HG03520 (cell line): ENCODE measurements at regions not wholly inside any gene's neighbourhood (a gene's known extent, or its start where the extent isn't known, plus 50 kb on each side); places are given as distances from the start of the nearest gene placed in this dataset.
"Not testable (repeated sequence)": the region's sequence is repeated elsewhere in the genome, so short reads cannot be mapped to it uniquely, and the experiment has no call there.

ENCODE experiments used
- ATAC-seq: cut with Tn5 transposase; IDR thresholded peaks from one replicate; pipeline ENCODE4 v1.9.1; 2021; ENCODE audit warnings: mild to moderate bottlenecking, moderate library complexity; ENCODE audit not compliant: unreplicated experiment

- no peak for ATAC-seq
Observed at GRCh38 chr6:160804639-160805038, 102.6 kb downstream of the PLG start.

DNA sequence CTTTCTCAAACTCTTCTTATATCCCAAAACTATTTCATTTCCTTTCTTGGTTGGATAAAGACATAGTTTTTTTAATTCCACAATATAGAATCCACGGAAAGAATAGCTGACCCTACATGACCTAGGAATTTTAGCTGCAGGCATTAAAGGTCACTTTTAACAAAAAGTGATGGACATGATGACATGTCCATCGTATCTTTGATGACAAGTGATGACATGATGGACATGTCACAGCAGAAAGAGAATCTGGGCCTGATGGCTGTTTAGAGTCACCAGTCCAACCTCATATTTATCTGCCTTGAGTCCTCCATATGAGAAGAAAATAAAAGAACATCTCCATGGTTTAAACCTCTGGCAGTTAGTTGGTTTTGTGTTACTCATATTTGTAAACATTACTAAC, 106.2 kb downstream of the PLG start:
- ATAC-seq: no peak

DNA sequence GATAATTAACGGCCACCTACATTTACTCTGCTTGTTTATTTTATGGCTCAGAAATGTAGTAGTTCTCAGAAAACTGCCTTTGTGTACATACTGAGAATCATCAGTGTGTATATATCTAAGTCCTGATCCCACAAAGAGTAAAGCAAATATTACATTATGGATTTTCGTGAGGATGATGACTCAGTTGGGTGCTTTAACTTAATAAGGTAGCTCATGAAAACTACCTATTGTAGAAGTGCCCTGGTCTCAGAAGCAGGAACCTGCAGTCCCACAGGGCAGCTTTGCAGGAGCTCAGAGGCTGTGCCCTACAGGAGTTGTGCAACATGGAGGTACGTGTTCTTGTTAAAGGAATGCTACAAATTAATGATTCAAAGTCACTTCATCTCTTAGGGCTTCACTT, 108.2 kb downstream of the PLG start:
- no peak for ATAC-seq

DNA sequence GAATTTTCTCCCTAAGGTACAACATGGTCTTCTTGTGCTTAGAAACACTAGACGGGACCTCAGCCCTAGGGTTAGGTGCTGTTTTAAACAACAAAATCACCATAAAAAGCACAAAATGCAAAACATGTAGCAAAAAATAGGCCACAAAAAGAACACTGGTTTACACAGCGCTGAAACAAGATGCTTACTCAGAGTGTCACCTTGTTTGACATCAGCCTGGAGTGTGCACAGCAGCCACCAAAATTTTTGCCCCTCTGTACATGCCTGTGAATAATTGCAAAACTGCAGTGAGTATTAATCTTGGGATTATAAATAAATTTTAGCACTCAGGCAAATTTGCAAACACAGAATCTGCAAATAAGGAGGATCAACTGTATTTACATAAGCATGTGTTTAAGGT, 110.1 kb downstream of the PLG start:
- ATAC-seq: no peak

DNA sequence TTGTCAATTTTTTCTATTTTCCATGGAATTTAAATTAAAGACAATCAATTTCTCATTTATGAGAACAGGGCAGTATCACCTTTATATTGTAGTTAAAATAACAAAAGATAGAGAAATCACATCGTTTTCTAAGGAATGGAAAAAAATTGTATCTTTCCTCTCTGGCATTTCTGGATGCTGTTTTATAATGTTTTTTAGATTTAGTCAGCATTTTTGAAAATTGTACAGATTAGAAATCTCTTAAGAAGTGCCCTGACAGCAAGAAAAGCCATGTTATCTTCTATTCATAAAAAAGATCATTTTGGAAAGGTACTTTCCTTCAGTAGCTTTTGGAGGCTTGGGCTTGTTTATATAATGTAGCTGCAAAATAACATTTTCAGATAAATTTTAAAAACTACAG, 116.9 kb downstream of the PLG start:
- ATAC-seq: no peak

GRCh38 chr6:160820661-160821060, 118.6 kb downstream of the PLG start:
- ATAC-seq: not testable (repeated sequence)

- no peak for ATAC-seq
Observed at GRCh38 chr6:160831739-160832138, 129.7 kb downstream of the PLG start.

DNA sequence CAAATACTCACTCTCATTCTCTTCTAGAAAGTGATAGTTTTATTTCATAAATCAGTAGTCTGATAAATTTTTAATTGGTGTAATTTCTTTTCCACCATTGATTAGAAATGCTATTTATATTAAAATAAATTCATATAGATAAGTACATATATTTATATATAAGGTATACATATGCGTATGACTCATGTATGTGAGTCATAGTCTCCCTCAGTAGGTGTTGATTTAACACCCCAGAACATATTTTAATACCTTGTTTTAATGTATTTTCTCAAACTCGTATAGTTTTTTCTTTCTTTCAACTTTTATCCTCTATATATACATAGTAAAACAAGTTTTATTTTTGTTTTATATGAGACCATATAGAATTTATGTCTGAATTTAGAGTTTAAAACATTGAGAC, 130.4 kb downstream of the PLG start:
- no peak for ATAC-seq

DNA sequence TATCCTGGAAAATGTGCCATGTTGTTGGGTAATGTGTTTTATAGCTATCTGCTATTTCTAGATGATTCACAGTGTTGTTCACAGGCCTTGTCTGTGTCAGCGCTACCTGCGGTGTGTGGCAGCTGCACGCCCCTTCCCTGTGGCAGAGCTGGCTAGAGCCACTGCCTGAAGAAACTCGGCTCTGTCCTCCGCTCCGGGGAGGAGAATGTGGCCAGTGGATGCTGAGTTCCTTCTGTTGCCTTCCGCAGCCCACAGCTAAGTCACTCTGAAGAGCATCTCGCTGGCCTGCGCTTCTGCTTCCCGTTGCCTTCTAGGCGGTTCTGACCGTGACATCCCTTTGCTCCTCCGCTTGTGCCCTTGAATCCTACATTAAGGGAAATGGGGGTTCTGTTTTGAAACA, 135.1 kb downstream of the PLG start:
- ATAC-seq: no peak

GRCh38 chr6:160851031-160851430, 140.5 kb upstream of the MAP3K4 start:
- ATAC-seq: no peak

DNA sequence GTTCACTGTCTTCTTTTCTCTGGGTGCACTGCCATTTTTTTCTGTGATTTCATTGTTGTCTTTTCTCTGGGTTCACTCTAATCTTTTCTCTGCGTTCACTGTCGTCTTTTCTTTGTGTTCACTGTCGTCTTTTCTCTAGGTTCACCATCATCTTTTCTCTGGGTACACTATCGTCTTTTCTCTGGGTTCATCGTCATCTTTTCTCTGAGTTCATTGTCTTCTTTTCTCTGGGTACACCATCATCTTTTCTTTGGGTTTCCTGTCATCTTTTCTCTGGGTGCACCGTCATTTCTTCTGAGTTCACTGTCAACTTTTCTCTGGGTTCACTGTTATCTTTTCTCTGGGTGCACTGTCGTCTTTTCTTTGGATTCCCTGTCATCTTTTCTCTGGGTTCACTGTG, 137.6 kb upstream of the MAP3K4 start:
- no peak for ATAC-seq

- no peak for ATAC-seq
Observed at GRCh38 chr6:160858886-160859285, 132.7 kb upstream of the MAP3K4 start.

DNA sequence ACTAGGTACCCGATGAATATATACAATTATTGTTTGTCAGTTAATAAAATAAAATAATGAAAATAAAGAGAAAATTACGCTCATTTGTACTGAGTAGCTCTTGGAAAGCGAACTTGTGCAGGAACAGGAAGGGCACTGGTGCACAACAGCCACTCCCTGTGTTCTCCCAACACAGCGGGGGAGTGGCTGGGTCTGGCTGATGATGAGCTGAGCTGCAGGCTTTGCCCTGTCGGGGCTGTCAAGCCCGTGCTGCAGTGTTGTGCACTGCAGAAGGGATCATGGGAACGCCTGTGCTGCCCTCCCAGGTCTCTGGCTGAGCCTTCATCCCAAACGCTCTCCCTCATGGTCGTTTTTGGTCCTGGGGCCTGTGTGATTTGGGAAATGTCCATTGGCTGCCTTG, 131.7 kb upstream of the MAP3K4 start:
- ATAC-seq: no peak

DNA sequence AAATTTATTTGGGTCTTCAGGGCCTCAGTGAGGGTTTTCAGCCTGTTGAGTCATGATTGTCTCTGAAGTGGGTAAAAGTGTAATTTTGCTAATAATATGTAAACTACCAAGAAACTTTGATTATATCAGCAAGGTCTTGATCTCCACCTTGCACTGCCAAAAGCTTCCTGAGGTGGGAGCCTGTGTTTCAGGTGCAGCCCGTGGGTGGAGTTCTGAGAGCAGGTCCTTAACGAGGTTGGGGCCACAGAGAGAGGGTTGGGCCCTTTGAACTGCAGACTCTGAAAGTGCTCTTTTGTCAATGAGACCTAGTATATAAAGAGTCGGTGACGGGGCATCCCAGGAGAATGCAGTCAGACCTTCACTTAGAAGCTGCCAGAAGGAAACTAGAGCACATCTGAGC, 129.7 kb upstream of the MAP3K4 start:
- ATAC-seq: no peak

- no peak for ATAC-seq
Observed at GRCh38 chr6:160863782-160864181, 127.8 kb upstream of the MAP3K4 start.

DNA sequence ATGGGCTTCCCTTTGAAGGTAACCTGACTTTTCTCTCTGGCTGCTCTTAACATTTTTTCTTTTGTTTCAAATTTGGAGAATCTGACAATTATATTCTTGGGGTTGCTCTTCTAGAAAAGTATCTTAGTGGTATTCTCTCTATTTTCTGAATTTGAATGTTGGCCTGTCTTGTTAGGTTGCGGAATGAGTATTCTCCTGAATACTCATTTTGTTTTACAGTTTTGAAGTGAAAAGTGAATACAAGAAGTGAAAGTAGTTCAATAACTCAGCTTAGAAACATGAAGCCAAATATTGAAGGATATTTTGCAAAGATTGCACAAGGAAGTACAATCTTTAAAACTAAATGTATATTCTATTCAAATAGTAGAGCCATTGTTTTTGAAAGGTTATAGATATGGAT, 120.2 kb upstream of the MAP3K4 start:
- peak; percentile 76 for ATAC-seq

GRCh38 chr6:160881148-160881808, 110.3 kb upstream of the MAP3K4 start:
- no peak for ATAC-seq

DNA sequence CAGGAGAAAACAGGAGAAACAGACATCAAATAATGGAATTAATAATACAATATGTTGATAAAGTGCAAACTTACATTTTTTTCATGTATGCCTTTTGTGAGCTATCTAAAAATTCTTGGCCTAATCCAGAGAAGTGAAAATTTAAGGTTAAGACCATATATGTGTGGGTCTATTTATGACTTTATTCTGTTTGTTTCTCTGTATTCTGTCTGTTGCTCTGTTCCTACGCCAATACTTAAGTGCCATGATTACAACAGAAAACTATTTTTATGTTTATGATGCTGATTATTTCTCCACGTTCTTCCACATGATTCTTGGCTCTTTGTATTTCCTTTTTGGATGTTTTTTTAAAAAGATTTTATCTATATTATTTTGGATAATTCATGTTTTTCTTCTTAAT, 109.6 kb upstream of the MAP3K4 start:
- ATAC-seq: no peak

DNA sequence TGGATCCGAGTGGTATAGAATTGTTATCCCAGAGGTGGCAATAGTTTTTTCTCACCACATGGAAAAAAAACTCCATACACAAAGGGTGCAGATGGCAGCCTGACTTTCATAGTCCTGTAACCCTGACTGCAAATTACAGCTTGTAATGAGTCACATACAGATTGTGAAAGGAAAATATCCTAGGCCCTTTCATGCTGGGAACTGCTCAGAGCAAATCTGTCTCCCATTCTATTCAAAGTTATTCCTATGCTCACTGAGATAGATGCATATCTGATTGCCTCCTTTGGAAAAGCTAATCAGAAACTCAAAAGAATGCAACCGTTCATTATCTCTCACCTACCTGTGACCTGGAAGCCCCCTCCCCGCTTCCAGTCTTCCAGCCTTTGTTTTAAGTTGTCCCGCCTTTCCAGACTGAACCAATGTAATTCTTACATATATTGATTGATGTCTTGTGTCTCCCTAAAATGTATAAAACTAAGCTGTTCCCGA, 108.7 kb upstream of the MAP3K4 start:
- ATAC-seq: no peak

- ATAC-seq: no peak
Observed at GRCh38 chr6:160883560-160883959, 108.0 kb upstream of the MAP3K4 start.

- no peak for ATAC-seq
Observed at GRCh38 chr6:160883999-160884398, 107.6 kb upstream of the MAP3K4 start.

- not testable (repeated sequence) for ATAC-seq
Observed at GRCh38 chr6:160889148-160889547, 102.4 kb upstream of the MAP3K4 start.

DNA sequence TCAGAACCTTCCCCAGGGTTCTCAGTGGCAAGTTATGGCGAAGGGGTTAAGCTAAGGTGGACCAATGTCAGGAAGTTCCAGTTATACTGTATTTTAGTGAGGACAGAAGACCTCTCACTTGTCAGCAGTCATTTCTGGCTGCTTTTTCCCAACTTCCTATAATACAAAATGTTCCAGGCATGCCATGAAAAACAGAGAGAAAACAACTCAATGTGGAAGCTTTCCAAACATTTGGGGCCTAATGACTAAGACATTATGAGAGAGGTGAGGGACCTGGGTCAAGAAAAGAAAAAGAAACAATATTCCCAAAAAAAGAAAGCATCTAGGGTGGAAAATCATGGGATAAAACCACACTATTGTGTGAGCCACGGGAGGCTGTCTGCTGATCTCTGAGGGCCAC, 99.9 kb upstream of the MAP3K4 start:
- ATAC-seq: no peak
